ENCODE measurements at regions not wholly inside any gene's neighbourhood (a gene's known extent, or its start where the extent isn't known, plus 50 kb on each side); places are given as distances from the start of the nearest gene placed in this dataset.

DNA sequence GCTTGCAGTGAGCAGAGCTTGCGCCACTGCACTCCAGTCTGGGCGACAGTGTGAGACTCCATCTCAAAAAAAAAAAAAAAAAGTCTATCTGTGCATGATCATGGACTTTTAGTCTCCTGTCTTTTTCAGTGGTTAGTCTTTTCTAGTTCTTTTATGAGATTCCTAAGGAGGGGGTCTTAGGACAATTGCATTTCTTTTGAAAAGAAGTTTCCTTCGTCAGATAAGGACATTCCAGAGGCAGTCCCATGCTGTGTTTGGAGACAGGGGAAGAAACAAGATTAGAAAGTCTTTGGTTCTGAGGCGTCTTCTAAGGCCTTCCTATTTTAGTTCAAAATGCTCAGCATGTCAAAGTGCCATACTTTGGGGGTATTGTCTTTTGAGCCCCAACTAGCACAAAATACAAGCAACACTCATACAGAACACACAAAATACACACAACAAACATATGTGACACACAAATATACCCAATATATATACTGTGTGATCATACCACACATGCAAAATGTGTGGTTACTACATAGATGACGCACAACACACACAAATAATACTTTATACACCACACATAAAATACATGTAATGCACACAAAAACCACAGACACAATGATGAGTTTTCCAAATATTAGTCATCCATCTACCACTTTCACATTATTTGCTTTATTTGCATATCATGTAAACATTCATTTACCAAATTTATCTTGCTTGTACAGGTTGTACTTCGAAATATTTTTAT is 394.5 kb downstream of the SPATA31D1 start:
- Mint-ChIP-seq H3K36me3 (no peaks in the 10 kb centered on the region), H3K27me3 (ENCODE audit: low read depth in 3 of 3) (no peaks in the 10 kb centered on the region), H3K27ac (no peak overlapping the region), H3K9me3 (peaks cover 0 to 17% (median 2%) of the 10 kb centered on the region in 6 donors), H3K4me1 (no peaks in the 10 kb centered on the region), H3K4me3 (no peak overlapping the region)
- DNase-seq, result no peak

DNA sequence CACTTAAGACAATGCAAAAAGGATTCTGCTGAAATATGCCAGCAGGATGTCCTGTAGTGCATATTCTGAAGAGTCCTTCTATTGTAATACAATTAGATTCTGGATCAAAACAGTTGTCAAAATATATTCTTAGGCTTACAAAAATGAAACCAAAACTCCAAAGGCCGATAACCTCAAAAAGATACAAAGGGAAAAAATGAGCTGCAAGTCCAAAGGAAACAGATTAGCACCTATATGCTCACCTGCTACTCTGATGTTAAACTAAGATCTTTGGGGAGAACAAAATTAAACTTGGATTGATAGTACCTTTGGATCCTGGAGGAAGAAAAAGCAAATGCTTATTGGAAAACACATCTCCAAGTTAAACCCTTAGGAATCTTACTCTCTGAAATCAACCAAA is 397.1 kb downstream of the SPATA31D1 start:
- peaks cover 1 to 23% (median 8%) of the 10 kb centered on the region in 6 donors for H3K9me3 Mint-ChIP-seq
- H3K27me3 Mint-ChIP-seq (ENCODE audit: low read depth in 3 of 3), result no peaks in the 10 kb centered on the region
- no peak for DNase-seq

DNA sequence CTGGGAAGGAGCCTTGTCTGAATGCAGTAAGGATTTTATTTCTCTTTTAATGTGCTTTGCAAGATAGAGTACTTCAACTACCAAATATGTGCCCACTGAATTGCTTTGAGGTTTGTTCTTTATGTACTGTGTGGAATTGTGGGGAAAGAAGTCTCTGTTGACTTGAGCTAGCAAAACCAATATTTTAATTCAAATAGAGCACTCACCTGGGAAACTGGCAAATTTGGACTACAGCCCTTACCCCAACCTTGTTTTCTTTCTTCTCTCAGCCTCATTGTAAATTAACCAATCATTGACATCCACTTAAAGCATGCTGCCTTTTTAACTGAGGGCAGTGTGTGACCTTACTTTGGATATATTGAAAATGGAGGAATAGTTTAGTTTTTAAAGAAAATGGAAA is 409.0 kb downstream of the SPATA31D1 start:
- Mint-ChIP-seq H3K4me3 (no peak overlapping the region), H3K9me3 (peaks cover 0 to 30% (median 3%) of the 10 kb centered on the region in 6 donors), H3K27ac (no peak overlapping the region), H3K36me3 (no peaks in the 10 kb centered on the region), H3K27me3 (ENCODE audit: low read depth in 3 of 3) (peaks cover 0 to 3% (median 3%) of the 10 kb centered on the region in 3 donors), H3K4me1 (no peaks in the 10 kb centered on the region)
- DNase-seq, result no peak

More for the DNA sequence above, 397.1 kb downstream of the SPATA31D1 start:
- H3K4me1 Mint-ChIP-seq, result no peaks in the 10 kb centered on the region
- H3K27ac Mint-ChIP-seq, result no peak overlapping the region
- H3K36me3 Mint-ChIP-seq, result no peaks in the 10 kb centered on the region
- H3K4me3 Mint-ChIP-seq, result no peak overlapping the region

DNA sequence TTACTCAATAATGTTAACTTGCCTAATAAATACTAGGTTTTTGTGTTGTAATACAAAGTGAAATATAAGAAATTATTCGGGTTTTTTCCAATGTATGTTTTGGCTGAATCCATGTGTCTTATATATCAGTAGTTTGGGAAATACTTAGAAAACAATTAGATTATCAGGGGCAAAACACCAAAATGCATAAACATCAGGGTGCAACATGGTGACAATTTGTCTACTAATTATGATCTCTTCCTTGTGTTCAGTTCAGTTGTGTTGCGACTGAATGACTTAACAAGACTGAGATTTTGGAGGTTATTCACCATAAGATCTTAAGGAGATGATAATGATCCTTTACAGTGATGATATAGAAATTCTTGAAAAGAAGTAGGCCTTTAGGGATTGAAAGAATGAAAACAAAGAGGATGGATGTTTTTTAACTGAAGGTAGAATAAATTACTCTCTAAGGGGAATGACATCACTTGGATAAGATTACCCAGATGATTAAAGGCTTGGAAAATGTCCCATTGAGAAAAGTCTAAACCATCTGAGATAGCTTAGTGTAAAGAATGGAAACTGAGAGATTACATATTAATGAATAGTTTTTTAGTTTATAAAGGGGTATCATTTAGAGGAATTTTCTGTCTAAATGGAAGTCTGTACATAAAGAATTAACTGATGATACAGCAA is 415.8 kb downstream of the SPATA31D1 start:
- no peak overlapping the region for H3K27ac Mint-ChIP-seq
- H3K36me3 Mint-ChIP-seq, result no peaks in the 10 kb centered on the region
- H3K4me3 Mint-ChIP-seq, result no peak overlapping the region
- peaks cover 4 to 25% (median 8%) of the 10 kb centered on the region in 6 donors for H3K9me3 Mint-ChIP-seq
- DNase-seq, result no peak
- H3K27me3 Mint-ChIP-seq (ENCODE audit: low read depth in 3 of 3), result peaks cover 0 to 3% (median 2%) of the 10 kb centered on the region in 3 donors
- no peaks in the 10 kb centered on the region for H3K4me1 Mint-ChIP-seq

DNA sequence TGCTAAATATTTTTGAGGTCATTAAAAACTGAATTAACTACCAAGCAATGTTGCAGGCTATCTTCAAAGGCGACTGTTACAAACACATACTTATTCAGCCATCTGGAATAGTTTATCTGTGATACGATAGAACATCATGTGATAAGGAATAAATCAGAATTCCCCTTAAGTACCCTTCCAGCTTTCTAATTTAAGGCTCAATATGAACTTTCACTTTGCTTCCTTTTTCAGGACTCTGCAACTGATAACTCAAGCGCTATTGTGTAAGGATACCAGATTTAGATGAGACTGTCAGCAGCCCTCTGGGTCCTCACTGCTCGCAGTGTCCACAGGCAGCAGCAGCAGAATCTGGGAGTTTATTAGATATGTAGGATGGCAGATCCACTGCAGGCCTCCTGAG is 416.3 kb downstream of the SPATA31D1 start:
- no peaks in the 10 kb centered on the region for H3K4me1 Mint-ChIP-seq
- no peak overlapping the region for H3K4me3 Mint-ChIP-seq
- no peaks in the 10 kb centered on the region for H3K36me3 Mint-ChIP-seq
- no peak overlapping the region for H3K27ac Mint-ChIP-seq
- no peak for DNase-seq
- peaks cover 3 to 27% (median 8%) of the 10 kb centered on the region in 6 donors for H3K9me3 Mint-ChIP-seq
- H3K27me3 Mint-ChIP-seq (ENCODE audit: low read depth in 3 of 3), result peaks cover 0 to 3% (median 2%) of the 10 kb centered on the region in 3 donors

DNA sequence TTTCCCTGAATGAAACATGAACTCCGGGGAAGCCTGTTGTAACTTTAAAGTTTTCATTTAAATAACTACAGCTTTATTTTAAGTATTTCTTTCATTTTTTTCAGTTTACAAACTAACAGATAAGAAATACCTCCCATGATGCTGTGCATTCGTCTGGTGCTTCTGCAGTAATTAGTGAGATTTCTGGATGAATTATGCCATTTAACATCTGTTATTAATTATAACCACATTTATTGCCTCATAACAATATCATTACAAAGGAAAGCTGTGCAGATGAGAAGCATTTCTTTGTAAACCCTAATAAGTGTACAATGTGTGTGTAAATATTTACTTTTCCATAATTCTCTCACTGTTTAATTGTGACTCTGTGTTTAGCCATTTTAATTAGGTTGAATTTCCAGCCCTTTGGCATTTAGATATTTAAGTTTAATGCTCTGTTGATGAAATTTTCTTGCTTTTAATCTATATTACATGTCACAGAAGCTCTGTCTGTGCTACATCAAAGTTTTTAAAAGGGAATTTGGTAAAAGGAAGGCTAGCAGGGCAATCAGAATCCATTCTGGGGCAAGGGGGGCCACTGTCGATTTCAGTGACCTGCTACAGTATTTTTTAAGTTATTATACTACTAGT is 418.0 kb downstream of the SPATA31D1 start:
- Mint-ChIP-seq H3K9me3 (peaks cover 3 to 16% (median 8%) of the 10 kb centered on the region in 6 donors), H3K27me3 (ENCODE audit: low read depth in 3 of 3) (peaks cover 0 to 2% (median 0%) of the 10 kb centered on the region in 3 donors), H3K36me3 (peaks cover 0 to 6% (median 0%) of the 10 kb centered on the region in 3 donors), H3K27ac (no peak overlapping the region), H3K4me1 (no peaks in the 10 kb centered on the region), H3K4me3 (no peak overlapping the region)
- DNase-seq, result no peak

DNA sequence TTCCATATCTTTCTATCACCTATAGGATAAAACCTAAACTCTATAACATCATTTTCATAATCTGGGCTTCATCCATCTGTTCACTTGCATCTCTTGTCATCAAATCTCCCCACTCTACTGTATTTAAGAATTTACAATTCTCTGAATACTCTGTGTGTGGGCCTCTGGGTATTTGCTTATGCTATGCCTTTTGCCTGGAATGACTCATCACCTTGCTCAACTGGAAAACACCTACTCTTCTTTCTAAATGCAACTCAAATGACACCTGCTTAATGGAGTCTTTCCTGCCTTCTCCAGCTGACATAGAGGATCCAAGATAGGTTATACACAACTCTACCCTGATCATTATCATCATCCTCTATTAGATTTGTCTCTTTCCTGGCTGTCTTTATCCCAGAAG is 421.7 kb downstream of the SPATA31D1 start:
- no peak for DNase-seq
- no peaks in the 10 kb centered on the region for H3K4me1 Mint-ChIP-seq
- H3K27ac Mint-ChIP-seq, result no peak overlapping the region
- H3K4me3 Mint-ChIP-seq, result no peak overlapping the region
- peaks cover 0 to 4% (median 0%) of the 10 kb centered on the region in 3 donors for H3K27me3 Mint-ChIP-seq (ENCODE audit: low read depth in 3 of 3)
- H3K9me3 Mint-ChIP-seq, result peaks cover 4 to 16% (median 8%) of the 10 kb centered on the region in 6 donors
- peaks cover 0 to 6% (median 0%) of the 10 kb centered on the region in 3 donors for H3K36me3 Mint-ChIP-seq

DNA sequence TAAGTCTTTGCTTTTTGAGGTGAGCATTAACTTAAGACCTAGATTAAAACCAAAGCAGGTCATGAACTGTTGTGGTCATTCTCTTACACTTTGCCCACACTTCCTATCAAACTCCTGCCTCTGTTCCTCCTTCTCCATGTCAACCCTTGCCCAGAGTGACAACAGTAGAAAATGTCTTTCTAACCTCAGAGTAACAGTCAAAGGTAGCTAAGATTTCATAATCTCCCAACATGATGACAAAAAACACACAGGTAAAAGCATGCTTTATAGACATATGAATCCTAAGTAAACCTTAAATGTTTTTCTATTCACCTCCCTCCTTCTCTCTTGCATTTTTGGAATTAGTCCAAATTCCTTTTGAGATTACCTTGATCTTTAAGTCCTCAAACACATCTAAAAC is 422.3 kb downstream of the SPATA31D1 start:
- H3K27me3 Mint-ChIP-seq (ENCODE audit: low read depth in 3 of 3), result peaks cover 0 to 4% (median 0%) of the 10 kb centered on the region in 3 donors

DNA sequence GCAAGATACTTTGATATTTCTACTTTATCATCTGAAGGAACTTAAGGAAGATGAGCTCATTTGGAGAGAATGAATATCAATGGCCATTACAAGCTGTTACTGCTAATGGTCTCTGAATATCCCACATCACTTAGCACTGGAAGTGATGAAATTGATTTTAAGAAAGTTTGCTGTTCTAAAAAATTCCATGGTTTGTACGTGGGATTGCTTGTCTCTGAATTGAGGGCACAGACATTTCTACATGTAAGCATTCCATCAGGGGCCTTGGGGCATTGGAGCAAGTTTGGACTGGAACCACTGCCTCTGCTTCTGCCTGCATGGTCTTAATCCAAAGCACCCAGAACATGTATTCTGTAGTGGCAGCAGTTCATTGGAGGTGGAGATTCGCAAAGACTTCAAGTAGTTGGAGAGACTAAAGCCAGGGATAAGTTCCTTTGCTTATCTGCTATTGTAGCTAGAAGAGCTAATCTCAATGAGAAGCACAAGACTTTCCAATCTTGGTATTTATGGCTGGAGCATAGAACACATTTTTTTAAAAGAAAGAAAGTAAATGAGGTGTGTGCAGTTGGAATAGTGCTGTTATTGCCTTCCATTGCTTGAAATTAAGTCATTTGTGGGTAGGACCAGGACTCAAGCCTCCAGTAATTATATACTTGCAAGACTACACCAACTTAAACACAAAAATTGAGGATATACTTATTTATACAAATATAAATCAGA is 424.2 kb downstream of the SPATA31D1 start:
- DNase-seq, result no peak
- H3K9me3 Mint-ChIP-seq, result peaks cover 1 to 22% (median 11%) of the 10 kb centered on the region in 6 donors
- H3K4me1 Mint-ChIP-seq, result no peaks in the 10 kb centered on the region
- H3K4me3 Mint-ChIP-seq, result no peak overlapping the region
- H3K27ac Mint-ChIP-seq, result no peak overlapping the region
- peaks cover 0 to 4% (median 0%) of the 10 kb centered on the region in 3 donors for H3K27me3 Mint-ChIP-seq (ENCODE audit: low read depth in 3 of 3)
- peaks cover 0 to 6% (median 0%) of the 10 kb centered on the region in 3 donors for H3K36me3 Mint-ChIP-seq

More for the DNA sequence above, 422.3 kb downstream of the SPATA31D1 start:
- no peak for DNase-seq
- peaks cover 0 to 6% (median 0%) of the 10 kb centered on the region in 3 donors for H3K36me3 Mint-ChIP-seq
- no peaks in the 10 kb centered on the region for H3K4me1 Mint-ChIP-seq
- H3K9me3 Mint-ChIP-seq, result peaks cover 4 to 16% (median 11%) of the 10 kb centered on the region in 6 donors
- H3K4me3 Mint-ChIP-seq, result no peak overlapping the region
- H3K27ac Mint-ChIP-seq, result no peak overlapping the region

DNA sequence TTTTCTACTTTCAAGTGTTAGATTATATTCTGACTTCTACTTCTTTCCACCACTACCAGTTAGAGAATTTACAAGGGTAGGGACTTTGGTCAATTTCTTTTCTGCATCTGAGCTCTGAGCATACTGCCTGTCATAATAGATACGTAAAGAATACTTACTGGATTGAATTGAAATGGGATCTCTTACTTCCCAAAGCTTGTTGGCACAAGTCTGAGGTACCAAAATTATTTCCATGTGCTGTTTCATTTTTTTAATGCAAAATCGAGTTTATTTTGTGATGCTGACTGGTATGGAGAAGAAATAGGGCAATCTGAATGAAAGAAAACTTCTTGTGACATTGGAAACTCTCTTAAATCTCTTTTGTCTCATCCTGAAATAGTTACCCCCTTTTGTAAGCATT is 428.9 kb downstream of the SPATA31D1 start:
- Mint-ChIP-seq H3K9me3 (peaks cover 2 to 17% (median 8%) of the 10 kb centered on the region in 6 donors), H3K4me1 (no peaks in the 10 kb centered on the region), H3K27me3 (ENCODE audit: low read depth in 3 of 3) (peaks cover 0 to 2% (median 2%) of the 10 kb centered on the region in 3 donors), H3K36me3 (no peaks in the 10 kb centered on the region), H3K4me3 (no peak overlapping the region), H3K27ac (no peak overlapping the region)
- DNase-seq, result no peak

DNA sequence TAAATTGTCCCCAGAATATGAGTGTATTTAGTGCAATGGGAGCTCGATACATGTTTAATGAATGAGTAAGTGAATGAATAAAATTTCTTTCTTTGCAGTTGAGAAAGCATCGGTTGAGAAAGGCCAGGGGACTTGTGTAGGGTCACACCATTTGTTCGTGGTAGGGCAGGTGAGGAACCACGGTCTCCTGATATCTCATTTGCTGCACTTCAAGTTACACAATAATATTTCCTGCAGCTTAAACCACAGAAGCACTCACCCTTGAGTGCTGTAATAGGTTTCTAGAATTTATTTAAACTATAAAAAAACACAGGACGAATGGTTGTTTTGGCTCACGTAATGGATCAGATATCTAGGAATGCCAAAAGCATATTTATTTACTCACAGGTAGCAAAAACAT is 429.8 kb downstream of the SPATA31D1 start:
- H3K4me1 Mint-ChIP-seq, result no peaks in the 10 kb centered on the region
- no peak overlapping the region for H3K27ac Mint-ChIP-seq
- no peak overlapping the region for H3K4me3 Mint-ChIP-seq
- peaks cover 2 to 20% (median 8%) of the 10 kb centered on the region in 6 donors for H3K9me3 Mint-ChIP-seq
- DNase-seq, result no peak
- no peaks in the 10 kb centered on the region for H3K36me3 Mint-ChIP-seq
- peaks cover 0 to 2% (median 0%) of the 10 kb centered on the region in 3 donors for H3K27me3 Mint-ChIP-seq (ENCODE audit: low read depth in 3 of 3)

DNA sequence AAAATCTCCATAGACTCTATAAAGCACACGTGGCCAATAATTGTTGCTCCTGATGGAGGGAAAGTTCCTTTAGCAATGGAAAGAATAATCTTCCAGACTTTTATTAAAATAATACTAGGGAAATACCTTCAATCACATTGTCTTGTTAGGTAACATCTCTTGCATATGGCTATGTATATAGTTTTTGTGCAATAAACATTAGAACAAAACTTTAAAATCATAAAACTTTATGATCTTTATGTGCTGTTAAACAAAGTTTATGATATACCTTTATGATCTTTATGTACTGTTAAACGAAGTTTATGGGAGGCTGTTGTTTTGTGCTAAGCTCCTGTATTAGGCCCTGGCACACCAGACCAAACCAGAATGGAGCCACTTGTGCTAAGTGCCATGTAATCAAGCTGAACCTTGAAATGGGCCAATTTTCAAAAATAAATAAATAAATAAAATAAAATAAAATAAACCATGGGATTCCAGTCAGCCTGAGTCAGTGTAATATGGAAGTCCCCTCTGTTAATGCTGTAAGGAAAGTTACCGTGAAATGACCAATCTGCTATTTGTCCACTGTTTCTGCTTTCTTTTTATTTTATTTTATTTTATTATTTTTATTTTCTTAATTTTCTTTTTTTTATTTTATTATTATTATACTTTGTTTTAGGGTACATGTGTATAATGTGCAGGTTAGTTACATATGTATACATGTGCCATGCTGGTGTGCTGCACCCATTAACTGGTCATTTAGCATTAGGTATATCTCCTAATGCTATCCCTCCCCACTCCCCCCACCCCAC is 431.3 kb downstream of the SPATA31D1 start:
- no peak overlapping the region for H3K4me3 Mint-ChIP-seq
- H3K9me3 Mint-ChIP-seq, result peaks cover 0 to 20% (median 7%) of the 10 kb centered on the region in 6 donors
- no peaks in the 10 kb centered on the region for H3K4me1 Mint-ChIP-seq
- H3K27ac Mint-ChIP-seq, result no peak overlapping the region
- no peaks in the 10 kb centered on the region for H3K36me3 Mint-ChIP-seq
- DNase-seq, result no peak
- H3K27me3 Mint-ChIP-seq (ENCODE audit: low read depth in 3 of 3), result peaks cover 0 to 2% (median 0%) of the 10 kb centered on the region in 3 donors

DNA sequence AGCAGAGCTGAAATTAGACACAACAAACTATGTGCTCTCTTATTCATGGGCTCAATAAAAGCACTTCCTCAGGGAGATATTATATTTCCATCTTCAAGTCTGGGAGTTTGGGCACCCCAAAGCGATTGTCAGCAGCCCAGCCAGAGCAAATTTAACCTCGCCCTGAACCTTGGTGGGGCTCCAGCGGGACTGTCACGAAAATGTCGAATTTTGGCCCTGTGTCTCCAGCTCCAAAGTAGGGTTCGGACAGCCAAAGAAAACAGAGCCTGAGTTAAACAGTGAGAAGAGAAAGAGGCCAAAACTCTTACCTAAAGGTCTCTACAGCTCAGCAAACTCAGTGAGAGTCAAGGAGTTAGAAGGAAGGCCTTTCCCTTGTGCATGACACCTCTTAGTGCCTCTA is 432.9 kb downstream of the SPATA31D1 start:
- Mint-ChIP-seq H3K36me3 (no peaks in the 10 kb centered on the region), H3K9me3 (peaks cover 0 to 13% (median 5%) of the 10 kb centered on the region in 6 donors), H3K27ac (no peak overlapping the region)

More for the DNA sequence above, 432.9 kb downstream of the SPATA31D1 start:
- peaks cover 0 to 2% (median 0%) of the 10 kb centered on the region in 3 donors for H3K27me3 Mint-ChIP-seq (ENCODE audit: low read depth in 3 of 3)
- no peak for DNase-seq
- H3K4me3 Mint-ChIP-seq, result no peak overlapping the region
- H3K4me1 Mint-ChIP-seq, result no peaks in the 10 kb centered on the region

Data from immature natural killer cell (primary cell).